Activated B cell treated with CpG ODN at 0.5 μM for 24 hours (primary cell): ENCODE measurements at regions not wholly inside any gene's neighbourhood (a gene's known extent, or its start where the extent isn't known, plus 50 kb on each side); places are given as distances from the start of the nearest gene placed in this dataset.

Source experiments
- ATAC-seq: fragments of 200-7000 bp; cut with Tn5 transposase; one replicate; pipeline ENCODE4 v1.10.0; 2021; ENCODE audit warnings: low read depth, mild to moderate bottlenecking, moderate library complexity
- CTCF ChIA-PET: fragments of 350-600 bp; sonication (Branson Sonifier 250); formaldehyde crosslinking; loops from one replicate; lab custom pipeline; 2021; ENCODE audit warnings: antibody characterized with exemption; lab: Charles Lee
- POLR2A ChIA-PET: fragments of 350-600 bp; sonication (Branson Sonifier 250); formaldehyde crosslinking; loops from one replicate; lab custom pipeline; 2021; ENCODE audit warnings: antibody characterized with exemption; lab: Charles Lee
- DNase-seq: peaks from one replicate; pipeline ENCODE4 v3.0.0; 2022
- H3K27ac Mint-ChIP-seq: one replicate; pipeline ENCODE4 v1.8.0; 2020; ENCODE audit warnings: mixed read lengths
- H3K27me3 Mint-ChIP-seq: one replicate; pipeline ENCODE4 v1.8.0; 2021; ENCODE audit warnings: mixed read lengths
- H3K36me3 Mint-ChIP-seq: one replicate; pipeline ENCODE4 v1.8.0; 2021; ENCODE audit warnings: low read depth, mixed read lengths
- H3K4me1 Mint-ChIP-seq: one replicate; pipeline ENCODE4 v1.8.0; 2021; ENCODE audit warnings: mixed read lengths
- H3K4me3 Mint-ChIP-seq: one replicate; pipeline ENCODE4 v1.8.0; 2020; ENCODE audit warnings: mild to moderate bottlenecking, mixed read lengths
- H3K9me3 Mint-ChIP-seq: one replicate; pipeline ENCODE4 v1.8.0; 2020; ENCODE audit warnings: mixed read lengths
- intact Hi-C: fragments of 100-400 bp; cut with micrococcal nuclease; formaldehyde crosslinking; loops from one replicate; pipeline ENCODE4 v1.15.1; 2024
- TF ChIP-seq, protein P1 (sequence below): fragments of 200-600 bp; IDR thresholded peaks from one replicate; pipeline ENCODE4 v1.8.0; 2022; ENCODE audit warnings: antibody characterized with exemption, mild to moderate bottlenecking

DNA sequence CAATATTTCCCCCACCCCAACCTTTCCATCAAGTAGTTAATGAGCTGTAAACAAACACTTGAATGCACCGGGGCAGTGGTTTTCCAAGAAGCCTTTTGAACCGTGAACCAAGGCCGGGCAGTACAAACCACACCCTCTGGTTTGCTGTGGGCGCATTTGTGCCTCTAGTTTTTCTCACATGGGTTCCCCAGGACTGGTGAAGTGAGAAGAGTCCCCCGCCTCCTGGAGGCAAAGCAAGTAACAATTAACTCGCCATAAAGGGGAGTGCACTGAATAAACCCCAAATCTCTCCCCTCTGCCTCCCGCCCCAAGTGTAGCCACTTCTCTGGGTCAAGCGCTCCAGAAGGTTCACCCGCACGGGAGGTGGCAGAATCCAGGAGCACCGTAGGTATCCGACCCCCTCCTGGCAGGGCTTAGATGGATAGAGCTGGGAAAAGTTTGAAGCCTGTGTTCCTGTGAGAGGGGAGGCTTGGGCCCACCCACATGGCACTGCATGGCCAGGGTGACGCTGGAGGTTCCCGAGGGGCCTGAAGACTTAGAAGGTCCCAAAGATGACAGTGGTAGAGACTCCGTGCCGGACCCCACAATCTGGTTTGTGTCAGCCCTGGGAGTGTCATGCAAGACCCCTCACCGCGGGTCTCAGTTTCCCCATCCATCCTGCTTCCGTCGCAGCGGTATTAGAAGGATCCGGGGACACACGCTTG is 182.2 kb downstream of the SMAD2 start:
- Mint-ChIP-seq H3K4me3 (no peak overlapping the region), H3K9me3 (no peaks in the 10 kb centered on the region), H3K27ac (no peak overlapping the region), H3K36me3 (no peaks in the 10 kb centered on the region), H3K27me3 (peaks cover 2% of the 10 kb centered on the region), H3K4me1 (peaks cover 5% of the 10 kb centered on the region)
- CTCF ChIA-PET, result interaction anchor here (0.7 to 2.9 kb wide), 31 partner anchors 9 to 704 kb away, joined by 3 to 30 read pairs (median 4); no protein-coding TSS in a partner anchor
- TF ChIP-seq, protein P1, sequence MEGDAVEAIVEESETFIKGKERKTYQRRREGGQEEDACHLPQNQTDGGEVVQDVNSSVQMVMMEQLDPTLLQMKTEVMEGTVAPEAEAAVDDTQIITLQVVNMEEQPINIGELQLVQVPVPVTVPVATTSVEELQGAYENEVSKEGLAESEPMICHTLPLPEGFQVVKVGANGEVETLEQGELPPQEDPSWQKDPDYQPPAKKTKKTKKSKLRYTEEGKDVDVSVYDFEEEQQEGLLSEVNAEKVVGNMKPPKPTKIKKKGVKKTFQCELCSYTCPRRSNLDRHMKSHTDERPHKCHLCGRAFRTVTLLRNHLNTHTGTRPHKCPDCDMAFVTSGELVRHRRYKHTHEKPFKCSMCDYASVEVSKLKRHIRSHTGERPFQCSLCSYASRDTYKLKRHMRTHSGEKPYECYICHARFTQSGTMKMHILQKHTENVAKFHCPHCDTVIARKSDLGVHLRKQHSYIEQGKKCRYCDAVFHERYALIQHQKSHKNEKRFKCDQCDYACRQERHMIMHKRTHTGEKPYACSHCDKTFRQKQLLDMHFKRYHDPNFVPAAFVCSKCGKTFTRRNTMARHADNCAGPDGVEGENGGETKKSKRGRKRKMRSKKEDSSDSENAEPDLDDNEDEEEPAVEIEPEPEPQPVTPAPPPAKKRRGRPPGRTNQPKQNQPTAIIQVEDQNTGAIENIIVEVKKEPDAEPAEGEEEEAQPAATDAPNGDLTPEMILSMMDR, result no peak
- intact Hi-C loops, result loop anchor here (2.0 kb wide), 1 partner anchor 351 kb away; no protein-coding TSS in a partner anchor
- POLR2A ChIA-PET, result no interaction called here
- DNase-seq (no peak), ATAC-seq (no peak)

- H3K36me3 Mint-ChIP-seq, result no peaks in the 10 kb centered on the region
- ATAC-seq, result no peak
- no peak overlapping the region for H3K4me3 Mint-ChIP-seq
- TF ChIP-seq, protein P1, result no peak
- H3K4me1 Mint-ChIP-seq, result peaks cover 5% of the 10 kb centered on the region
- H3K9me3 Mint-ChIP-seq, result no peaks in the 10 kb centered on the region
- intact Hi-C loops, result no loop called here
- H3K27me3 Mint-ChIP-seq, result peaks cover 2% of the 10 kb centered on the region
- no peak overlapping the region for H3K27ac Mint-ChIP-seq
- DNase-seq, result no peak
- POLR2A ChIA-PET, result no interaction called here
- CTCF ChIA-PET, result interaction anchor here (0.9 to 2.9 kb wide), 4 partner anchors 14 to 532 kb away, joined by 3 to 30 read pairs (median 16); no protein-coding TSS in a partner anchor
These were observed 183.1 kb downstream of the SMAD2 start for GRCh38 chr18:47747260-47747795.

GRCh38 chr18:47746615-47747014 is 183.8 kb downstream of the SMAD2 start:
- H3K9me3 Mint-ChIP-seq, result no peaks in the 10 kb centered on the region
- ChIA-PET CTCF (interaction anchor here (0.9 to 2.9 kb wide), 3 partner anchors 66 to 532 kb away, joined by 3 to 30 read pairs (median 27); no protein-coding TSS in a partner anchor), POLR2A (no interaction called here)
- TF ChIP-seq, protein P1, result no peak
- H3K4me1 Mint-ChIP-seq, result peaks cover 5% of the 10 kb centered on the region
- DNase-seq (no peak), ATAC-seq (no peak)
- H3K27me3 Mint-ChIP-seq, result peaks cover 2% of the 10 kb centered on the region
- no peak overlapping the region for H3K4me3 Mint-ChIP-seq
- H3K27ac Mint-ChIP-seq, result no peak overlapping the region
- H3K36me3 Mint-ChIP-seq, result no peaks in the 10 kb centered on the region
- intact Hi-C loops, result no loop called here

DNA sequence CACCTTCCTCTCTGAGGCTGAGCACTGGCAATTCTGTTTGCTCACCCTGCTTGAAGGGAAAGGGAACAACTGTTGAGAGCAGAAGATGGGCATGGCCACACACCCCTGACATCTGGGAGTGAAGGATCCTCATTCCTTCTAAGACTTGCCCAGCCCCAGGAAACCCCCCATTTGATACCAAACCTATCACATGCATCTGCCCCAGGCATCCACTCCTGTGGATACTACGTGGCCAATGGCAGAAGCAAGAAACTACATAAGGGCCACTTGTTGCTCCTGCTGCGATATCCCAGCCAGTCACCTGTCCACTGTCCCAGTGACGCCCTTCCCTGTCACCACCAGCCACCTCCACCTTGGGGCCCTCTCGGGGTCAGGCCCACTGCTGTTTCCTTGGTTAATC is 185.2 kb downstream of the SMAD2 start:
- Mint-ChIP-seq H3K4me3 (no peak overlapping the region), H3K9me3 (no peaks in the 10 kb centered on the region), H3K27me3 (no peaks in the 10 kb centered on the region), H3K36me3 (no peaks in the 10 kb centered on the region), H3K4me1 (peaks cover 5% of the 10 kb centered on the region), H3K27ac (no peak overlapping the region)
- no peak for ATAC-seq
- TF ChIP-seq, protein P1, result no peak
- ChIA-PET POLR2A (no interaction called here), CTCF (interaction anchor here (1.8 kb wide), 1 partner anchor 149 kb away, joined by 4 read pairs; no protein-coding TSS in a partner anchor)
- intact Hi-C loops, result no loop called here
- no peak for DNase-seq

DNA sequence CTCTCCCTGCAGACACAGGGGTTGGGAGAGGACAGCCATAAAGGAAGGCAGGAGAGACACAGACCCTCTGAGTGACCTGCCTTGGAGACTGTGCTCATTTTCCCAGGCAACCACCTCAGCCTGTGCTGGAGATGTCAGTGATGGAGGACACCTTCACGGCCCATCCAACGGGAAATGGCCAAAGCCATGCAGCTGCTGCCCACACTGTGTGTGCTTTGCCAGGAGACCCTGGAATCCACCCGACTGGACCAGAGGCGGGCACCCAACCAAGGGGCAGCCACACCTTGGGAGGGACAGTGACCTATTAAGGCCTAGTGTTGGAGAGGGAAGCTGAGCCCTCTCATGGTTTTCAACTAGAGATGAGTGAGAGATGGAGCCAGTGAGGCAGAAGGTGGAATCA is 192.5 kb downstream of the SMAD2 start:
- peaks cover 8% of the 10 kb centered on the region for H3K9me3 Mint-ChIP-seq
- intact Hi-C loops, result no loop called here

More for the DNA sequence above, 192.5 kb downstream of the SMAD2 start:
- Mint-ChIP-seq H3K4me3 (no peak overlapping the region), H3K4me1 (peaks cover 5% of the 10 kb centered on the region), H3K36me3 (no peaks in the 10 kb centered on the region), H3K27me3 (peaks cover 28% of the 10 kb centered on the region), H3K27ac (no peak overlapping the region)
- TF ChIP-seq, protein P1, result no peak
- ChIA-PET CTCF (no interaction called here), POLR2A (no interaction called here)
- ATAC-seq, result no peak
- DNase-seq, result no peak
